ENCODE measurements at regions not wholly inside any gene's neighbourhood (a gene's known extent, or its start where the extent isn't known, plus 50 kb on each side); places are given as distances from the start of the nearest gene placed in this dataset.

GRCh38 chr9:75798505-75798904, 92.0 kb upstream of the PCSK5 start:
- no peak for TF ChIP-seq CTCF (IDR thresholded peaks at IDR 0.05 in 2 of 3, conservative IDR thresholded peaks at IDR 0.05 in 1 of 3; ENCODE audit: borderline replicate concordance in 1 of 3, insufficient read depth in 1 of 3, low read depth in 2 of 3, low read length in 2 of 3)
- no peak for TF ChIP-seq CEBPB (IDR thresholded peaks at IDR 0.05; ENCODE audit: low read depth)
- no peak for TF ChIP-seq SIN3A (IDR thresholded peaks at IDR 0.05; ENCODE audit: low read depth)
- TF ChIP-seq EZH2 (IDR thresholded peaks at IDR 0.05), result no peak
- no peak for TF ChIP-seq EZH2phosphoT487 (IDR thresholded peaks at IDR 0.05; ENCODE audit: borderline replicate concordance)
- no peak for TF ChIP-seq TCF7L2 (IDR thresholded peaks at IDR 0.05; ENCODE audit: borderline replicate concordance, extremely low read depth, insufficient read depth, insufficient read length)
- no peak for TF ChIP-seq ZNF274 (IDR thresholded peaks at IDR 0.05; ENCODE audit: low read depth, low read length)
- no peak for TF ChIP-seq POLR2A (IDR thresholded peaks at IDR 0.05; ENCODE audit: borderline replicate concordance, extremely low read depth, insufficient read depth, insufficient read length)
